SK-N-SH (cell line): ENCODE measurements at regions not wholly inside any gene's neighbourhood (a gene's known extent, or its start where the extent isn't known, plus 50 kb on each side); places are given as distances from the start of the nearest gene placed in this dataset.

Experiments
- CTCF ChIA-PET: fragments of 300-600, 350-600 bp; formaldehyde crosslinking; extraction: SDS; loops from one replicate; lab custom pipeline; 2021; lab: Yijun Ruan, JAX
- POLR2A ChIA-PET: fragments of 350-600 bp; sonication (Branson Sonifier 250); formaldehyde crosslinking; extraction: SDS; loops from one replicate; lab custom pipeline; 2020; ENCODE audit warnings: antibody characterized with exemption, inconsistent platforms; lab: Yijun Ruan, JAX
- DNase-seq: peaks from one replicate; pipeline ENCODE4 v3.0.0; 2012
- H2AFZ ChIP-seq: fragments of 200-600 bp; sonication (generic); 2 replicates; pipeline ENCODE4 v1.8.1; 2016; ENCODE audit warnings: antibody characterized with exemption, mild to moderate bottlenecking, low read depth
- H3F3A ChIP-seq: fragments of 200-600 bp; sonication (generic); replicated peaks from 2 replicates; pipeline ENCODE3; 2016; ENCODE audit warnings: antibody characterized with exemption, mild to moderate bottlenecking; ENCODE audit not compliant: insufficient read depth
- H3K27ac ChIP-seq, 2 experiments: fragments of 200-500 bp in 1 of 2; fragments of 200-600 bp in 1 of 2; sonication (Bioruptor generic) in 1 of 2; sonication (generic), shearing (Covaris generic) in 1 of 2; 2 replicates each; pipeline versions ENCODE4 v1.5.1 to v1.6.1; 2014 to 2016; ENCODE audit warnings: low read depth in 2 of 2, inconsistent platforms in 1 of 2, low read length in 1 of 2, mild to moderate bottlenecking in 1 of 2, mixed read lengths in 1 of 2
- H3K27me3 ChIP-seq: fragments of 200-600 bp; sonication (generic), shearing (Covaris generic); 2 replicates; pipeline ENCODE4 v1.6.1; 2016; ENCODE audit warnings: mixed run types; ENCODE audit not compliant: insufficient read depth
- H3K36me3 ChIP-seq, 2 experiments: fragments of 200-500 bp in 1 of 2; fragments of 200-600 bp in 1 of 2; sonication (Bioruptor generic) in 1 of 2; sonication (generic) in 1 of 2; replicated peaks in 1 of 2; 2 replicates each; pipeline versions ENCODE3 to v1.5.1; 2014 to 2016; ENCODE audit warnings: low read length in 1 of 2, mild to moderate bottlenecking in 1 of 2; ENCODE audit not compliant: insufficient read depth in 2 of 2, control insufficient read depth in 1 of 2
- H3K4me1 ChIP-seq, 2 experiments: fragments of 200-500 bp in 1 of 2; fragments of 200-600 bp in 1 of 2; sonication (Bioruptor generic) in 1 of 2; sonication (generic), shearing (Covaris generic) in 1 of 2; 2 replicates each; pipeline versions ENCODE4 v1.5.1 to v1.6.1; 2014 to 2016; ENCODE audit warnings: low read depth in 1 of 2, low read length in 1 of 2, mixed run types in 1 of 2; ENCODE audit not compliant: insufficient read depth in 2 of 2, control insufficient read depth in 1 of 2
- H3K4me2 ChIP-seq: fragments of 200-600 bp; sonication (generic), shearing (Covaris generic); 2 replicates; pipeline ENCODE4 v1.6.1; 2017; ENCODE audit warnings: mixed run types
- H3K4me3 ChIP-seq, 2 experiments: fragments of 200-500 bp in 1 of 2; fragments of 200-600 bp in 1 of 2; sonication (Bioruptor generic) in 1 of 2; sonication (generic), shearing (Covaris generic) in 1 of 2; 2 replicates each; pipeline versions ENCODE4 v1.5.1 to v1.8.1; 2014 to 2016; ENCODE audit warnings: low read depth in 2 of 2, inconsistent platforms in 1 of 2, low read length in 1 of 2, mild to moderate bottlenecking in 1 of 2, mixed read lengths in 1 of 2, moderate library complexity in 1 of 2
- H3K79me2 ChIP-seq: fragments of 200-600 bp; sonication (generic); 2 replicates; pipeline ENCODE4 v1.8.1; 2017; ENCODE audit warnings: mild to moderate bottlenecking; ENCODE audit not compliant: insufficient read depth
- H3K9ac ChIP-seq: fragments of 200-600 bp; sonication (generic); 2 replicates; pipeline ENCODE4 v1.6.1; 2017; ENCODE audit warnings: mixed run types
- H3K9me2 ChIP-seq: fragments of 200-600 bp; sonication (generic); 2 replicates; pipeline ENCODE4 v1.6.1; 2017; ENCODE audit warnings: mixed run types
- H3K9me3 ChIP-seq: fragments of 200-600 bp; sonication (generic); 2 replicates; pipeline ENCODE4 v1.6.1; 2017; ENCODE audit warnings: mixed run types, mild to moderate bottlenecking, moderate library complexity
- H4K20me1 ChIP-seq: fragments of 200-600 bp; sonication (generic); 2 replicates; pipeline ENCODE4 v1.6.1; 2017; ENCODE audit warnings: mild to moderate bottlenecking, mixed run types; ENCODE audit not compliant: insufficient read depth
- CTCF ChIP-seq: fragments of 200-600 bp; sonication (generic); IDR thresholded peaks from 2 replicates; pipeline ENCODE4 v1.6.1; 2017; ENCODE audit warnings: antibody characterized with exemption, mild to moderate bottlenecking, moderate library complexity
- ELF1 ChIP-seq: IDR thresholded peaks from 2 replicates; pipeline ENCODE4 v1.4.0; 2012
- EP300 ChIP-seq, 2 experiments: IDR thresholded peaks; 2 replicates each; pipeline versions ENCODE4 v1.4.0 to v1.6.1; 2012; ENCODE audit warnings: borderline replicate concordance in 1 of 2, low read depth in 1 of 2, low read length in 1 of 2
- EZH2phosphoT487 ChIP-seq: fragments of 200-600 bp; sonication (generic); IDR thresholded peaks from 2 replicates; pipeline ENCODE4 v1.6.1; 2017; ENCODE audit warnings: low read depth, mixed run types, mild to moderate bottlenecking, antibody characterized with exemption, moderate library complexity, borderline replicate concordance
- FOXJ3 ChIP-seq: sonication (generic); formaldehyde crosslinking; IDR thresholded peaks from 2 replicates; pipeline ENCODE4 v1.5.1; 2020; ENCODE audit warnings: mild to moderate bottlenecking, missing genetic modification reagents
- GATA2 ChIP-seq: sonication (generic); formaldehyde crosslinking; IDR thresholded peaks from 2 replicates; pipeline ENCODE4 v1.5.0; 2020; ENCODE audit warnings: mild to moderate bottlenecking, missing genetic modification reagents
- IRF3 ChIP-seq: fragments of 150-350 bp; IDR thresholded peaks from 2 replicates; pipeline ENCODE4 v1.6.1; 2016; ENCODE audit warnings: mild to moderate bottlenecking, low read depth, low read length
- MAX ChIP-seq: IDR thresholded peaks from 2 replicates; pipeline ENCODE4 v1.4.0; 2012; ENCODE audit warnings: low read depth
- MEF2A ChIP-seq: IDR thresholded peaks from 2 replicates; pipeline ENCODE4 v1.4.0; 2012; ENCODE audit warnings: low read depth, borderline replicate concordance
- POLR2AphosphoS5 ChIP-seq: IDR thresholded peaks from 2 replicates; pipeline ENCODE4 v1.6.1; 2012; ENCODE audit warnings: low read depth, low read length
- RCOR1 ChIP-seq: fragments of 150-350 bp; IDR thresholded peaks from 2 replicates; pipeline ENCODE4 v1.6.1; 2017; ENCODE audit warnings: antibody characterized with exemption, low read length
- RFX5 ChIP-seq: IDR thresholded peaks from 2 replicates; pipeline ENCODE4 v1.6.1; 2012; ENCODE audit warnings: mild to moderate bottlenecking, improper control_type of control experiment, low read length
- TAF1 ChIP-seq: IDR thresholded peaks from 2 replicates; pipeline ENCODE4 v1.6.1; 2012; ENCODE audit warnings: low read depth, mild to moderate bottlenecking, low read length, moderate library complexity, borderline replicate concordance
- USF1 ChIP-seq: IDR thresholded peaks from 2 replicates; pipeline ENCODE4 v1.4.0; 2012; ENCODE audit warnings: low read depth, borderline replicate concordance
- USF2 ChIP-seq: fragments of 150-350 bp; IDR thresholded peaks from 2 replicates; pipeline ENCODE4 v1.6.1; 2017; ENCODE audit warnings: antibody characterized with exemption, low read length, low read depth, borderline replicate concordance
- YY1 ChIP-seq: IDR thresholded peaks from 2 replicates; pipeline ENCODE4 v1.4.0; 2012; ENCODE audit warnings: low read depth, mild to moderate bottlenecking
- WGBS: methylation state at CpG from one replicate; pipeline ENCODE4 v1.1.6; 2017; ENCODE audit warnings: low lambda C conversion rate; 5-methylcytosine and 5-hydroxymethylcytosine counted together

- TF ChIP-seq USF1 (no peak), CTCF (no peak), RFX5 (no peak), GATA2 (CRISPR knock-in tag) (no peak)
Measured at GRCh38 chr10:53597835-53598251, 825.3 kb upstream of the MBL2 start (continued).

GRCh38 chr10:53580465-53580864 is 807.9 kb upstream of the MBL2 start:
- WGBS: 61% methylated on average over 2 of the region's 2 CpGs
- POLR2A ChIA-PET: no interaction called here
- Histone ChIP-seq H3K9me2 (no peaks in the 10 kb centered on the region), H3K27me3 (no peaks in the 10 kb centered on the region), H2AFZ (no peak overlapping the region), H3K4me2 (no peak overlapping the region), H3K79me2 (no peaks in the 10 kb centered on the region), H3K9ac (no peak overlapping the region), H3K4me3 (no peak overlapping the region), H3K36me3 (no peaks in the 10 kb centered on the region), H3K9me3 (no peaks in the 10 kb centered on the region), H3F3A (no peaks in the 10 kb centered on the region), H4K20me1 (no peaks in the 10 kb centered on the region), H3K27ac (no peak overlapping the region), H3K4me1 (no peaks in the 10 kb centered on the region)
- CTCF ChIA-PET: interaction anchor here (0.8 kb wide), 1 partner anchor 371 kb away, joined by 3 read pairs; no protein-coding TSS in a partner anchor
- TF ChIP-seq USF2 (no peak), CTCF (peak; percentile 20; the same call in 1 of the 2 replicates), MEF2A (no peak)
- no peak for DNase-seq

- no peak for DNase-seq
- no peaks in the 10 kb centered on the region for H3K9me2 ChIP-seq
- H4K20me1 ChIP-seq: no peaks in the 10 kb centered on the region
- no peak overlapping the region for H3K4me2 ChIP-seq
- no peaks in the 10 kb centered on the region for H3K4me1 ChIP-seq
- H2AFZ ChIP-seq: no peak overlapping the region
- H3K9ac ChIP-seq: no peak overlapping the region
- WGBS: 60% methylated on average over 1 of the region's 1 CpG
- no peaks in the 10 kb centered on the region for H3K79me2 ChIP-seq
- no peak for TF ChIP-seq FOXJ3 (CRISPR knock-in tag)
- TF ChIP-seq MAX: no peak
- no peak for TF ChIP-seq MEF2A
- TF ChIP-seq TAF1: no peak
- TF ChIP-seq USF1: no peak
- TF ChIP-seq YY1: no peak
- no peak for TF ChIP-seq POLR2AphosphoS5
- TF ChIP-seq RCOR1: no peak
- no peak for TF ChIP-seq IRF3
- no peak for TF ChIP-seq ELF1
- TF ChIP-seq EP300 (IDR thresholded peaks at IDR 0.05; ENCODE audit: borderline replicate concordance in 1 of 2, low read depth in 1 of 2, low read length in 1 of 2): no peak
- TF ChIP-seq EZH2phosphoT487: no peak
- ChIA-PET CTCF (no interaction called here), POLR2A (no interaction called here)
- H3K27ac ChIP-seq: no peak overlapping the region
- H3K9me3 ChIP-seq: no peaks in the 10 kb centered on the region
- no peaks in the 10 kb centered on the region for H3K27me3 ChIP-seq
- no peaks in the 10 kb centered on the region for H3K36me3 ChIP-seq
- H3K4me3 ChIP-seq: no peak overlapping the region
- H3F3A ChIP-seq: no peaks in the 10 kb centered on the region
Measured at GRCh38 chr10:53579773-53580172, 807.2 kb upstream of the MBL2 start.
